Activated CD8-positive, alpha-beta T cell treated with anti-CD3 and anti-CD28 coated beads for 36 hours (primary cell): ENCODE measurements at regions not wholly inside any gene's neighbourhood (a gene's known extent, or its start where the extent isn't known, plus 50 kb on each side); places are given as distances from the start of the nearest gene placed in this dataset.

Experiments
- ATAC-seq: fragments of 200-7000 bp; cut with Tn5 transposase; one replicate; pipeline ENCODE4 v1.10.0; 2021; ENCODE audit warnings: mild to moderate bottlenecking, moderate library complexity
- CTCF ChIA-PET: fragments of 350-600 bp; sonication (Branson Sonifier 250); formaldehyde crosslinking; loops from one replicate; lab custom pipeline; 2021; ENCODE audit warnings: antibody characterized with exemption; lab: Charles Lee
- POLR2A ChIA-PET: fragments of 350-600 bp; sonication (Branson Sonifier 250); formaldehyde crosslinking; loops from one replicate; lab custom pipeline; 2021; ENCODE audit warnings: antibody characterized with exemption; lab: Charles Lee
- DNase-seq: peaks from one replicate; pipeline ENCODE4 v3.0.0-alpha.2; 2020
- H3K27ac Mint-ChIP-seq: one replicate; pipeline ENCODE4 v1.8.0; 2021; ENCODE audit warnings: mild to moderate bottlenecking, mixed read lengths
- H3K27me3 Mint-ChIP-seq: one replicate; pipeline ENCODE4 v1.8.0; 2021; ENCODE audit warnings: mixed read lengths
- H3K36me3 Mint-ChIP-seq: one replicate; pipeline ENCODE4 v1.8.0; 2021; ENCODE audit warnings: low read depth, mixed read lengths
- H3K4me1 Mint-ChIP-seq: one replicate; pipeline ENCODE4 v1.8.0; 2021; ENCODE audit warnings: low read depth, mixed read lengths
- H3K4me3 Mint-ChIP-seq: one replicate; pipeline ENCODE4 v1.8.0; 2021; ENCODE audit warnings: mild to moderate bottlenecking, moderate library complexity, mixed read lengths
- H3K9me3 Mint-ChIP-seq: one replicate; pipeline ENCODE4 v1.8.0; 2021; ENCODE audit warnings: mixed read lengths
- CTCF ChIP-seq: fragments of 200-600 bp; IDR thresholded peaks from one replicate; pipeline ENCODE4 v1.8.0; 2022; ENCODE audit warnings: antibody characterized with exemption, mild to moderate bottlenecking
- intact Hi-C: fragments of 100-400 bp; cut with micrococcal nuclease; formaldehyde crosslinking; loops from one replicate; pipeline ENCODE4 v1.10.0; 2022

DNA sequence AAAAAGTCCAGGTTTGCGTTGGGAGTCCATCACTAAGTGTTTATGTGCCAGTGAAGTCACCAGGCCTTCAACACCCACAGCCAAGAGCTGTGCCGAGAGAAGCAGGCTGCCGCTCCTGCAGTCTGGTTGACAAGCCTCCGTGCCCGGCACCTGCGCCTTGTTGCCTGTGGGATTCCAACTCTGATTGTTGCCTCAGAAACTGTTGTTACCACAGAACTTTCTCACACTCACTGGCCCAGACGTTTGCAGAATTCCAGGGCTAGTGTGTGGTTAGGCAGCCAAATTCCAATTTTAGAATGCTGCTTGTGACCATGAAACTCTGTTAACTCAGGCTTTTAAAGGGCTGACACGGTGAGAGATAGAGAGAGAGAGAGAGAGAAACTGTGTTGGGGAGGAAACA is 119.5 kb upstream of the LIMCH1 start:
- Mint-ChIP-seq H3K27me3 (peaks cover 7% of the 10 kb centered on the region), H3K4me3 (no peak overlapping the region), H3K27ac (no peak overlapping the region), H3K9me3 (no peaks in the 10 kb centered on the region), H3K4me1 (no peaks in the 10 kb centered on the region), H3K36me3 (no peaks in the 10 kb centered on the region)
- no peak for ATAC-seq
- no peak for DNase-seq
- intact Hi-C loops: no loop called here
- TF ChIP-seq CTCF: no peak
- CTCF ChIA-PET: no interaction called here
- POLR2A ChIA-PET: no interaction called here

GRCh38 chr4:41420541-41420940 is 117.4 kb upstream of the LIMCH1 start:
- H3K27me3 Mint-ChIP-seq: no peaks in the 10 kb centered on the region
- peaks cover under 1% of the 10 kb centered on the region for H3K9me3 Mint-ChIP-seq
- ATAC-seq: no peak
- no peaks in the 10 kb centered on the region for H3K36me3 Mint-ChIP-seq
- H3K4me1 Mint-ChIP-seq: no peaks in the 10 kb centered on the region
- POLR2A ChIA-PET: no interaction called here
- no peak overlapping the region for H3K27ac Mint-ChIP-seq
- H3K4me3 Mint-ChIP-seq: no peak overlapping the region
- intact Hi-C loops: no loop called here
- no peak for TF ChIP-seq CTCF
- CTCF ChIA-PET: interaction anchor here (0.9 kb wide), 1 partner anchor 204 kb away, joined by 3 read pairs; no protein-coding TSS in a partner anchor
- no peak for DNase-seq

DNA sequence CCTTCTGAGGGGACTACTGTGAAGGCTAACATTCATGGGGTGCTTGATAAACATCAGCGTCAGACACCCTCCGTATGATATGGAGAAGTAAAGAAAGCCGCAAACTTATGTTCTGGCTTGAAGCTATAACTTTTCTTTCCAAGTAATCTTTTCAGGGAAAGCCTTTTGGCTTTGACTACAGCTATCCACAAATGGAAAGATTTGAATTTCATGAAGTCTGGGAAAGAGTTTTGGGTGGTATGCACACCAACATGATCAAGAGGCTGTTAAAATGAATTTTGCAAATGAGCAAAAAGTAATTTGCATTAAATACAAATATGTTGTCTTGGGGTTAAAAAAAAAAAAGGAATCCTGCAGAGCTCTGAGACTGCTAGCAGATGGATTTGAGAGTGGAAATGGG is 114.8 kb upstream of the LIMCH1 start:
- Mint-ChIP-seq H3K27ac (no peak overlapping the region), H3K4me1 (no peaks in the 10 kb centered on the region), H3K36me3 (no peaks in the 10 kb centered on the region), H3K4me3 (no peak overlapping the region), H3K27me3 (no peaks in the 10 kb centered on the region), H3K9me3 (peaks cover 3% of the 10 kb centered on the region)
- ATAC-seq (no peak), DNase-seq (no peak)
- intact Hi-C loops: no loop called here
- POLR2A ChIA-PET: no interaction called here
- TF ChIP-seq CTCF: no peak
- CTCF ChIA-PET: no interaction called here

- POLR2A ChIA-PET: no interaction called here
- Mint-ChIP-seq H3K4me1 (no peaks in the 10 kb centered on the region), H3K4me3 (no peak overlapping the region), H3K27me3 (no peaks in the 10 kb centered on the region), H3K27ac (no peak overlapping the region), H3K36me3 (no peaks in the 10 kb centered on the region), H3K9me3 (peaks cover 3% of the 10 kb centered on the region)
- no peak for TF ChIP-seq CTCF
- CTCF ChIA-PET: no interaction called here
- DNase-seq: no peak
- intact Hi-C loops: no loop called here
- ATAC-seq: no peak
Observed at GRCh38 chr4:41424522-41424921, 113.4 kb upstream of the LIMCH1 start.

- no peaks in the 10 kb centered on the region for H3K27me3 Mint-ChIP-seq
- no peak overlapping the region for H3K4me3 Mint-ChIP-seq
- H3K9me3 Mint-ChIP-seq: peaks cover 3% of the 10 kb centered on the region
- CTCF ChIA-PET: no interaction called here
- POLR2A ChIA-PET: no interaction called here
- intact Hi-C loops: no loop called here
- DNase-seq: no peak
- no peak for TF ChIP-seq CTCF
- H3K36me3 Mint-ChIP-seq: no peaks in the 10 kb centered on the region
- no peak overlapping the region for H3K27ac Mint-ChIP-seq
- no peak for ATAC-seq
- no peaks in the 10 kb centered on the region for H3K4me1 Mint-ChIP-seq
Observed at GRCh38 chr4:41425650-41426049, 112.3 kb upstream of the LIMCH1 start.
